NCI-H526 (cell line): ENCODE measurements at regions not wholly inside any gene's neighbourhood (a gene's known extent, or its start where the extent isn't known, plus 50 kb on each side); places are given as distances from the start of the nearest gene placed in this dataset.

Source experiments
- DNase-seq, 2 experiments: peaks; one replicate each; lab custom pipeline; 2025; lab: John Stamatoyannopoulos, UW

DNA sequence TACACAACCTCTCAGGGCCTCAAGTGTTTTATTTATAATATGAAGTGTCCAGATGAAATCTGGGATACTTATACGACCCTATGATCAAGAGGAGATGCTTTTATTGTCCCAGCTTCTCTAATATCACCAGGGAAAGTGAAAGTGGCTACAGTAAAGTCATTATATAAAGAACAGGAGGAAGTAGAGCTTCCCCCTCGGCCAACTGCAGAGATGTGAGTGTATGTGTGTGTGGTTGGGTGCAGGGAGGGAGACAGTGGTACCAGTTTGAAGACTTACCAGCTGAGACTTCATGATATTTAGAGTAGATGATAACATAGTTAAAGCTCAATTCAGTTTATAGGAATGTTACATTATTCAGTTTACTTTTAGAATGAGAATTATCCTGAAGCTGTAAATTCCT, 373.6 kb upstream of the DDI1 start:
- no peak for DNase-seq

DNA sequence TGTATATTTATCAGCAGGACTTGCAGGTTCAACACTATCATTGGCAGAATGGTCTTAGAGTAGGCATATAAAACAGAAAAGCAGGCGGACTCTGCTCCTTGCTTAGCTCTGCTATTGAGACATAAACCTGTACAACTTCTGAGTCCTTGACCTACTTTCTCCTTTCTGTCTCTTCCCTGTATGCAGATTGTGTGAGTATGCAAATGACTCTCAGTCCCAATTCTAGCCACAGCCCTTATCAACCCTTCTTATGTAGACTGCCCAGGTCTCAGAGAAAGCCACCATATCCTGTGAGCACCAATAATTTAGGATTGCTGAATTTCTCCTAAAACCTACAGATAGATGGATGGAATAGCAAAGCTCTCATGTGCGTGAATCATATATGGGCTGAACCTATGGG, 367.6 kb upstream of the DDI1 start:
- peak in 1 of 2 experiments; percentile 32 for DNase-seq

DNA sequence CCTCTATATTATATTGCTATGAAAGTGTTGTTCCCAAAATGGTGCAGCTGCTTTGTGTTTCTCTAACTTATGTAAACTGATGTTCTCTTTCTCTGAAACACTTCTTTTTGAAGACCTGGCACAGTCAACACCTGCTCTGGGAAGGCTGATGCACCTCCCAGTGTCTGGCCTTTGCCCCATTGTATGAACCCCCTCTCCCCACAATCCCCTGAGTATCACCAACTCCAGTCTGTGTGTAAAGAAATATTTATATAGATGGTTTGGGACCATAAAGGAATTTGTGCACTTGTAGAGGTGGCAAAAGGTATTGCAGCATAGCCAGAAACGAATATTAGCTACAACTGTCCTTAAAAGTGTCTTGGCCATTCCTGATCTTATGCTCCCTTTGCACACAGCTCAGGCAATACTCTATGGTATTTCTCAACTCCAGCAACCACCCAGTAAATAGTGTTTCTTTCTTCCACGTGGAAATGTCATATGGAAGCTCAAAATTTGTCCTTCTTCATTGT, 365.2 kb upstream of the DDI1 start:
- no peak for DNase-seq

DNA sequence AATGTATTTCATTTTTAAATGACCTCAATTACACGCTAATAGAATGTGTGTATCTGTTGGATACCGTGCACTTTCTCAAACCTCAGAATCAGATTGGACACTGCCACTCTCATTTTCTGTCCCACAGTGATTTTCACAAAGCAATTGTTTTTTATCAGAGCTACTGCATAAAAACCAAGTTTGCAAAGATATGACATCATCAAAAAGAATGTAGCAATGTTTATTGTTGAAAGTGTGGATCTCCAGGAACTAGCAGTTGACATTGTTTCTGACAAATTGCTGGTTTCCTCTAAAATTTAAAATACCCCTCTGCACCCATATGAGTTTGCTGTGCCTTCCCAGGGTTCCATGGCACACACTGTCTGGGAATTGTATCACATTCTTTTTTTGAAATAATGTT, 362.7 kb upstream of the DDI1 start:
- DNase-seq = no peak

DNA sequence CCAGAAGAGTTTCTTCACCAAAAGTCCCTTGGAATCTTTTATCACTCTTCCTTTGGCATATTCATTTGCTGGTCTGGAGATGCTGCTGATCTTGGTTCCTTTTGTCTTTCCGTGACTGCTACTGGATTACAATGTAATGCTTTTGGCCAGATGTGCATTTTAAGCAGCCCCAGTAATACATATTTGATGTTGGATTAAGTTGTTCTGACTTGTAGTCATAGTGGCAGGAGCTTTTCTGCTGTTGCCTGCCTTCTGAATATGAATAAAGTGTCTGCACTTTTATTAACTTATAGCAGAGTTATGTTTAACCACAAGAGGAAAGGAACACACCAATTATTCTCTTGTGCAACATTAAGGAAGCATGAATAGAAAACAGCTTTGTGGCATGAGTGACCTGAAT, 360.0 kb upstream of the DDI1 start:
- DNase-seq = no peak

DNA sequence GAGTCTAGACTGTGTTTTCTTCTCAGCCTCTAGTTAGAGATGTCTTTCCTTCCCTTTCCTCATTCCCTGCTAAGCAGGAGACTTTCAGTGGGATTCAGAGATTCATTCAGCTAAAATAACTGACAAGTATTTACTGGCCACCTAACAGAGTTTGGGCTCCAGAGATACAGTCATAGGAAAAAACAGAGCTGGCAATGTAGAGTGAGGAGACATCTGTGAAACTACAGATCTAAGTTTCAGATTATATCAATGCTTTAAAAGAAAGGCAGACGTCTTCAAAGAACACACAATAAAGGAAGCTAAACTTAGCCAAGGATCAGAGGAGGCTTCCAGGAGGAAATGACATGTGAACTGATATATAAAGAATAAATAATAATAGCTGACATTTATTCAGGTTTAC, 355.6 kb upstream of the DDI1 start:
- DNase-seq = no peak

DNA sequence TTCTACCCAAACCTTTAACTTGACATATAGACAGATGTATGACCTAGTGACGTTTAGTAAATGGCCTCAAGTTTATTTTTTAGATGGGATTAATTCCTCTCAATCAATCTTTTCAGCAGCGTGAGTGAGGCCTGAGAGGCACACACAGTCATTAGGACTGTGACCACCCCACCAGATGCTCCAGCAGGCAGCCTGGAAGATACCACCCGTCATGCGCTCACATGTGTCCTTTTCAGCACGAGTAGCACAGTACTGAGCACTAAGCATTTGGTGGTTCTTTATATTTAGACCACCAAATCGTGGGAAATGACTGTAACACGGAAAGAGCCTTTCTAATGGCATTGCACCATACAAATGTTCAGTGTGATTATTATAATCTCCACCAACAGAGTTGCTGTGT, 354.6 kb upstream of the DDI1 start:
- no peak for DNase-seq

DNA sequence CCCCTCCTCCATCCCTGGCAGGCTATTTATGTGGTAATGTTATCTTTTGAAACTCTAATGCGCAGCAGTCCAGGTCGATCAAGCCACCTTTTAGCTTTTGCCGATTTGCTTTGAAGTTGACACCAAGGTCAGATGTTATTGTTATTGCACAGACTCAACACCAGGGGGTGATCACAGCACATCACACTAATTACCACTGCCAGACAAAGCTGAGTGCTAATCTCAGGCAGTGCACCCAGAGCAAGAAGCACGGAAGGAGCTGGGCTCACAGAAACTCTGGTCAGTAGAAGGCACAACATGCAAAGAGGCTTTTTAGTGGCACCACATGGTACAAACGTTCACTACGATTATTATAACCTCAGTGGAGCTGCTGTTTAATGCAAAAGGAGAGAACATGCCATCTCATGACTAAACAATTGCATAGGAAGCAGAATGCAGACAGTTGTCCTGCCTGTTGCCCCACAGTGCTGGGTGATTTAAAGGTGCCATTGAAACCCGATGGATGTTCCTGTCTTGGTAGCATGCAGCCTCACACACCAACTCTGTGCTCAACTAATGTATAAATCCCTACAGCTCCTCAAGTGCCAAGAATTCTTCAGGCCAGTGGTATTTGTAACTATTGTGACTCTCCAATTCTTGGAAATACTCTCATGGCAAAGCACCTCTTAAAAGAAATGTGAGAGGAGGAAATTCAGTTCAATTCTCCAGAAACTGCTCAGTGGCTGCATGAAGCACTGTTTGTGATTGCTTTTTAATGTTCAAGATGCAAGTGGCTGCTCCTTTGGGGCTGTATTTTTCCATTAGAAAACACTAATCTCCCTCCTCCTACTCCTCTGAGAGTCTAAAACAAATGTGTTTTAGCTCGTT, 353.9 kb upstream of the DDI1 start:
- DNase-seq = peak; percentile 67 to 89

DNA sequence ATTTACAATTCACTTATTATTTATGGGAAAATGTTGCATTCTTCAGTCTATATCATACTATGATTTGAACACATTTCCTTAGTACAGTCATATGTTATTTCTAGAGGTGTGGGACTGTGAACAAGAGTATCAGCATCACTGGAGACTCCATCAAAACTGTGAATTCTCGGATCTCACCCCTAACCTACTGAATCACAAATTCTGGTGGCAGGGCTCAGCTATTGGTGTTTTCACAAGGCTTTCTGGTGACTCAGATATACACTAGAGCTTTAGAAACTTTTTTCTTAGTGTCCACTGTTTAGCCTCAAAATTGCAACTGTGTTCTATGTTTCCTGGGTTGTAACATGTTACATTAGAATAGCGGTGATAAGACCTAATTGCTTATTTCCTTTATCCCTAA, 352.9 kb upstream of the DDI1 start:
- DNase-seq = no peak

DNA sequence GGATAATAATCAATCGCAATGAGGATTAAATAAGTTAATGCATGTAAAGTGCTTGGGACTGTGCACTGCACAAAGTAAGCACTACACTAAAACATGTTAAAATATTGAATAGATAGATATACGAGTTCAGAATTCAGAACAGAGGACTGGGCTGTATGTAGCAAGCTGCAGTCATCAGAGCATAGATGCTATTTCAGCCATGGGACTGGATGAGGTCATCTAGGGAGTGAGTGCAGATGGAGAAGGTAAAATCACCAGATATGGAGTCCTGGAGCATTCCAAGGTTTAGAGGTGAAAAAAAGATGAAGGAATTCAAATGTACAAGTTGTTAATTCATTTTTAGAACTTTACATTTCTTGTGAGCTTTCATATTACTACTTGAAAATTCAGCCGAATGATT, 347.5 kb upstream of the DDI1 start:
- no peak for DNase-seq

DNA sequence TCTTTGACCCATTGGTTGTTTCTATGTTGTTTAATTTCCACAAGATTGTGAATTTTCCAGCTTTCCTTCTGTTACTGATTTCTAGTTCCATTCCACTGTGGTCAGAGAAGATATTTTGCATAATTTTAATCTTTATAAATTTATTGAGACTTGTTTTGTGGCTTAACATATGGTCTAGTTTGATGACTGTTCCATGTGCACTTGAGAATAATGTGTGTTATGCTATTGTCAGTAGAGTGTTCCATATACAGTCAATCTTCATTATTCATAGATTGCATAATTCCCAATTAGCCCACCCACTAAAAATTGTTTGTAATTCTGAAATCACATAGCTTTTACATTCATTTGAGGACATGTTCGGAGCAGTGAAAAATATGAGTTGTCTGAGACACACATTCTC, 346.1 kb upstream of the DDI1 start:
- no peak for DNase-seq

DNA sequence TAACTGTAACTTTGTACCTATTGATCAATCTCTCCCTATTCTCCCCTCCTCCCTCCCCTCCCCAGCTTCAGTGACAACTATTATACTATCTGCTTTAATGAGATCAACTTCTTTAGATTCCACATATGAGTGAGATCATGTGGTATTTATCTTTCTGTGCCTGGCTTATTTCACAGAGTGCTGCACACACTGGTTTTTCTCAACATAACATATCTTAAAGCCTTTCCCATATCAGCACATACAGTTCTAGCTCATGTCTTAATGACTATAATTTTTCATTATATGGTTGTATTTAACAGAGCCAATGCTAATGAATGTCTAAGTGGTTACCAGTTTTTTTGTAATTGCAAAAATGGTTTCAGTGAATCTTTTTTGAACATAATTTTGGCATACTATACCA, 340.3 kb upstream of the DDI1 start:
- no peak for DNase-seq

DNA sequence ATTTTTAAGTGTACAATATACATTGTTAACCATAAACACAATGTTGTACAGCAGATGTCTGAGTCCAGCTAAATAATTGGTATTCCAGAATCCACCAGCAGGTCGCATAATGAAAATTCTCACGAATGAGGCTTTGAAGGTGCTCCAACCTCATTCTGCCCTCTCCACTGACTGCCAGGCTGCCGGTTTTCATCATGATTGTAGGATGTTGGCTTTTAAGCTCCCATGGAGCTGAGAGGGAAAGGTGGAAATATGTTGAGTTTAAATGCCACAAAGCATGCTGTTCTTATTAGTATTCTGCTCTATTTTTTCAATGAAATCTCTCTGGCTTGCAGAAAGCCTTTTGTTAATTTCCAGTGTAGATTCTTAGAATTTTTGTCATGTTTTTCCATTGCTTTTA, 337.2 kb upstream of the DDI1 start:
- peak in 1 of 2 experiments; percentile 35 for DNase-seq

DNA sequence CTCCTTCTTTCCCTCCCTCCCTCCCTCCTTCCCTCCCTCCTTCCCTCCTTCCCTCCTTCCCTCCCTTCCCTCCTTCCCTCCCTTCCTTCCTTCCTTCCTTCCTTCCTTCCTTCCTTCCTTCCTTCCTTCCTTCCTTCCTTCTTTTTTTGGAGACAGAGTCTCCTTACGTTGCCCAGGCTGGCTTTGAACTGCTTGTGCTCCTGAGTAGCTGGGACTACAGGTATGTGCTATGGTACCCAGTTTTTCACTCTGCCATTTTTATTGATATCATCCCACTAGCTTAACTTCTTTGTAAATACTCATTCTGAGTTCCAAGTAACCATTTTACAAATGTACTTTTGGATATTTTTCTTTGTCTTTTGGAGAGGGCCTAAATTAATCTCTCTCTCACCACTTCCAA, 336.8 kb upstream of the DDI1 start:
- no peak for DNase-seq

DNA sequence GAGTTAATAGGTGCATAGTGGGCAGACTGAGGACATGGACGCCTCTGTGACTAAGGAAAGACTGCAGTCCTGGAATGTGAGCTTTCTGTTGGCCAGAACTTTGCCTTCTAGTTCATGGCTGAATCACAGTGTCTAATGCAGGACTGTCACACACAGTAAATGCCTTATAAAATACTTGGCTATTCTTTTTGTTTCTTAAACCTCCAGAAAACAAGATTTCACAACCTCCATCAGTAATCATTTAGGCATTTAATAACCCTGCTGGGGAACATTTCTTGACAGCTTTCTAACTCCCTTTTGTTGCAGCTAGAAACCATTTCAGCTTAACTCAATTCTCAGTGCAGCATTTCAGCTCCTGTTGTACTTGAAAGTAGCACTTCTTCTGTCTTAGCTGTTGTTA, 335.8 kb upstream of the DDI1 start:
- DNase-seq = no peak

DNA sequence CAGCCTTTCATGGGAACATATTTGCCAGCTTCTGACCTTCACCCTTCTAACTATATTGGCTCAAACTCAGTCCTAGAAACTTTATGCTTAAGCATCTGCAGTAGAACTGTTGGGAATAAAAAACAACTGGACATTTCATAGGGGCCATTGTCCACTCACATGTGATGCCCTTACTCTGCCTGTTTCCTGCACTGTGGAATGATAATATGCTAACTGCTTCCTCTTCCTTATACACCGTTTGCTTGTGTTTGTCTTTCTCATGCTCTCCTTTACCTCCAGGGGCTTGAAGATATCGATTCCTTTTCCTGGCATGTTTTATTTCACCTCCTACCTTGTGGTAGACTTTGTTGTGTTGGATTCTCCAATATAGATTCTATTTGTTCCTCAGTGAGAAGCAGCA, 333.0 kb upstream of the DDI1 start:
- DNase-seq = no peak

DNA sequence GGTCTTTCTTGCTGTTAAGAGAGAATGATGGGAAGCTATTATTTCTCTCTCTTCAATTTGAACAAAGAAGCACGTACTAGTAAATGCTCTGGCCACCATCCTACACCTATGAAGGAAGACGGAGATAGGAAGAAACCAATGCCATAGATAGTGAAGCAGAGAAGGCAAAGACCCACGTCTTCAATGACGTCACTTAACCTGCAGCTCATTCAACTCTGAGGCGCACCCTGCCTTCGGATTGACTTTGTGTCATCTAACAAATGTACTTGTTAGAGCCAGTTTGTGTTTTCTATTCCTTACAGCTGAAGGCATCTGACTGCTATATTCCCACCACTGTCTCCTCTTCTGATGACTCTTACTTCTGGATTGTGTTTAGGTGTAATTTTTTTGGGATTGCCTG, 332.5 kb upstream of the DDI1 start:
- no peak for DNase-seq

DNA sequence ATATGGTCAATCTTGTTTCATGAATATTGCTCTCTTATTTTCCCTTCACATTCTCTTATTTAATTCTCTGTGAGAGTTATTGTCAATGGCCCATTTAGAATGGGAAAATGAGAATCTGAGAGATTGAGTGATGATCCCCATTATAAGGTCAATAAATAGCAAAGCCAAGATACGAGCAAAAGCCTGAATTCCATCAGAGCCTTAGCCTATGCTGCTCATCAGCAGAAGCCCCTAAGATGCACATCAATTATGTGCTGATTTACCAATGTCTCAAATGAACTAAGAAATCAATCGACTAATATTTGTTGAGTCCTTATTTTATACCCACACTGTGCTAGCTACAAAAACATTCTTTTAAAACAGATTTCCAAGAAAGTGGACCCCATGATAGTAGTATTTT, 330.8 kb upstream of the DDI1 start:
- no peak for DNase-seq

DNA sequence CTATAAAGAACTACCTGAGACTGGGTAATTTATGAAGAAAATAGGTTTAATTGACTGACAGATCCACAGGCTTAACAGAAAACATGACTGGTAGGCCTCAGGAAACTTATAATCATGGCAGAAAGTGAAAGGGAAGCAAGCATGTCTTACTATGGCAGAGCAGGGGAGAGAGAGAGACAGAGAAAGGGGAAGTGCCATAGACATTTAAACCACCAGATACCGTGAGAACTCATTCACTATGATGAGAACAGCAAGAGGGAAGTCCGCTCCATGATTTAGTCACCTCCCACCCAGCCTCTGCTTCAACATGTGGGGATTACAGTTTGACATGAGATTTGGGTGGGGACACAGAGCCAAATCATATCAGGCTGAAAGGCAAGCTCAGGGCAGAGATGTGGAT, 327.1 kb upstream of the DDI1 start:
- no peak for DNase-seq

DNA sequence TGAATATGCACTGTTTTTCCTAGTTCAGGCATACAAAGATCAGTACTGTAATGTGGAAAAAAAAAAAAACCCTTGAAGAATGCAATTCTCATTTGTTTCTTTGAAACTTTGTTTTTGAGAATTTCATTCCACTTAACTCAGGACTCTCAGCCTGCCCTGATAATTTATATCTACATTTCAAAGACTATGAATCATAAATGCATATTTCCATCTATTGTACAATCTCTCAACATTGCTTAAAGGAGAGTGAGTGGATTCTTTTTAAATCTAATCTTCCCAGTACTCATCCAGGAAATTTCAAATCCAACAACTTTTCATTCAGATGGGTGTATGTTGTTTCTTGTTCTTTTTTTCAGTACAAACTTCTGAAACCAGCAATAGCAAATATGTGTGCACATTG, 322.2 kb upstream of the DDI1 start:
- no peak for DNase-seq

DNA sequence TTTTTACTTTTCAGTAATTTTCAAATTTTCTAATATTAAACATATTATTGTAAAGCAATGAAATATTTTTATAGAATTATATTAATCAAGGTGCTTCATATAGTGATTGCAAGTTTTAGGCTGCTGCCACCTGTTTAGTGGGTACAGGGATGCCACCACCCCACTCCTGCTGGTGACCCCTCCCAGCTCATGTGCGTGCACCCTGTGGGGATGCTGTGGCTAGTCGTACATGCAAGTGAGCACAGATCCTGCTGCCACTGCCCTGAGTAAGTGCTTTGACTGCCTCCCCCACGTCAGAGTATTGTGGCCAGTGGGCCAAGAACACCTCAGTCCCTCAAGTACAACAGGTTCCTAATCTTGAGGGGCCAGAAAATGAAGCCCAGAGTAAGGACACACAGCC, 320.1 kb upstream of the DDI1 start:
- DNase-seq = no peak

DNA sequence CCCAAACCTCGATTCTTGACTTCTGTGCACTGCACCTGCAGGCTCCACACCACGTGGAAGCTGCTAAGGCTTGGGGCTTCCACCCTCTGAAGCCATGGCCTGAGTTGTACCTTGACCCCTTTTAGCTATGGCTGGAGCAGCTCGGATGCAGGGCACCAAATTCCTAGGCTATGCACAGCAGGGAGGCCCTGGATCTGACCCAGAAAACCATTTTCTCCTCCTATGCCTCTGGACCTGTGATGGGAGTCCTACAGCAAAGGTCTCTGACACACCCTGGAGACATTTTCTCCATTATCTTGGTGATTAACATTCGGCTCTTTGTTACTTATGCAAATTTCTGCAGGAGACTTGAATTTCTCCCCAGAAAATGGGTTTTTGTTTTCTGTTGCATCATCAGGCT, 309.2 kb upstream of the DDI1 start:
- no peak for DNase-seq

DNA sequence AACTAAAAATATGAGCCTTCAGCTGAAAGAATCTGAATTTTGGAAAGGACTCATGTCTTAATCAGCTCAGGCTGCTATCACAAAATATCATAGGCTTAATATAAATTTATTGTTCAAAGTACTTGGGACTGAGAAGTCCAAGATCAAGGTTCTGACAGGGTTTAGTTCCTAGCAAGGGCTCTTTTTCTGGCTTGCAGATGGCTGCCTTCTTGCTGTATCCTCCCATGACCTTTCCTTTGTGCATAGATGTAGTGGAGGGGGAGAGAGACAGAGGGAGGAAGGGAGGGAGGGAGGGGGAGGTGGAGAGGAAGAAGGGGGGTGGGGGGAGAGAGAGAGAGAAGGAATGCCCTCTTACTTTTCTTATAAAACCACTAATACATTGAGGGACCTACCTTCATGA, 306.8 kb upstream of the DDI1 start:
- DNase-seq = no peak
